Testis (tissue), 2 donors: ENCODE measurements at regions not wholly inside any gene's neighbourhood (a gene's known extent, or its start where the extent isn't known, plus 50 kb on each side); places are given as distances from the start of the nearest gene placed in this dataset.

Source experiments
- POLR2A ChIP-seq: fragments of 450-650 bp; IDR thresholded peaks from one replicate; pipeline ENCODE4 v1.6.1; 2017; ENCODE audit warnings: antibody characterized with exemption, mild to moderate bottlenecking, moderate library complexity
- TF ChIP-seq, protein P1 (sequence below), 3 experiments: fragments of 450-650 bp in 2 of 3; fragments of 200-600 bp in 1 of 3; sonication (generic) in 1 of 3; IDR thresholded peaks; one replicate each; pipeline ENCODE4 v1.5.1; 2016 to 2019; ENCODE audit warnings: antibody characterized with exemption in 3 of 3, mild to moderate bottlenecking in 2 of 3, moderate library complexity in 1 of 3

DNA sequence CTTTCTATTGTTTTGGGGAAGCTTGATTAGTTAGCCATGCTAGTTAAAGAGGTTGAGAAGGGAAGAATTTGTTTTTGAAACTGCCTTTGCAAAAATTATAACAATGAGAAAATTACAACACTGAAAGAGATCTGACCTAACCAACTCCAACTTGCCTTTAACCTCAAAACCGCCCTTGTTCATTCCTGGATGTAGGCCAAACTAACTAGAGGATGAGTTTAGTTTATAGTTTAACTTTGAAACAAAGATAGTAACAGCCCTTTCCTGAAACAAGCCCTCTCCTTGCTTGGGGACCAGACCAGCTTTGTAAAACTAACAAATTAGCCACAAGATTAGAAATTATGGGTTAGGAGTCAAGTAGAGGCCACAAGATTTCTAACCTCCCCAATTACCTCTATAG, 713.9 kb downstream of the CPS1 start:
- TF ChIP-seq, protein P1, sequence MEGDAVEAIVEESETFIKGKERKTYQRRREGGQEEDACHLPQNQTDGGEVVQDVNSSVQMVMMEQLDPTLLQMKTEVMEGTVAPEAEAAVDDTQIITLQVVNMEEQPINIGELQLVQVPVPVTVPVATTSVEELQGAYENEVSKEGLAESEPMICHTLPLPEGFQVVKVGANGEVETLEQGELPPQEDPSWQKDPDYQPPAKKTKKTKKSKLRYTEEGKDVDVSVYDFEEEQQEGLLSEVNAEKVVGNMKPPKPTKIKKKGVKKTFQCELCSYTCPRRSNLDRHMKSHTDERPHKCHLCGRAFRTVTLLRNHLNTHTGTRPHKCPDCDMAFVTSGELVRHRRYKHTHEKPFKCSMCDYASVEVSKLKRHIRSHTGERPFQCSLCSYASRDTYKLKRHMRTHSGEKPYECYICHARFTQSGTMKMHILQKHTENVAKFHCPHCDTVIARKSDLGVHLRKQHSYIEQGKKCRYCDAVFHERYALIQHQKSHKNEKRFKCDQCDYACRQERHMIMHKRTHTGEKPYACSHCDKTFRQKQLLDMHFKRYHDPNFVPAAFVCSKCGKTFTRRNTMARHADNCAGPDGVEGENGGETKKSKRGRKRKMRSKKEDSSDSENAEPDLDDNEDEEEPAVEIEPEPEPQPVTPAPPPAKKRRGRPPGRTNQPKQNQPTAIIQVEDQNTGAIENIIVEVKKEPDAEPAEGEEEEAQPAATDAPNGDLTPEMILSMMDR (IDR thresholded peaks at IDR 0.05), result no peak
- no peak for TF ChIP-seq POLR2A
